ENCODE measurements at regions not wholly inside any gene's neighbourhood (a gene's known extent, or its start where the extent isn't known, plus 50 kb on each side); places are given as distances from the start of the nearest gene placed in this dataset.

- TF ChIP-seq HCFC1 (IDR thresholded peaks at IDR 0.05; ENCODE audit: low read depth, low read length): no peak
- no peak for TF ChIP-seq GATAD2A (CRISPR knock-in tag; IDR thresholded peaks at IDR 0.05)
- TF ChIP-seq HOXA9 (CRISPR knock-in tag; IDR thresholded peaks at IDR 0.05; ENCODE audit: borderline replicate concordance): no peak
- no peak for TF ChIP-seq XRCC5 (optimal IDR thresholded peaks at IDR 0.05; ENCODE audit: low read length)
- no peak for TF ChIP-seq FOSL2 (CRISPR knock-in tag; IDR thresholded peaks at IDR 0.05)
- no peak for TF ChIP-seq ZNF615 (CRISPR knock-in tag; IDR thresholded peaks at IDR 0.05; ENCODE audit: borderline replicate concordance)
- TF ChIP-seq IKZF1 (IDR thresholded peaks at IDR 0.05): no peak
- no peak for TF ChIP-seq GFI1 (CRISPR knock-in tag; IDR thresholded peaks at IDR 0.05; ENCODE audit: borderline replicate concordance)
- TF ChIP-seq ZBTB20 (CRISPR knock-in tag; IDR thresholded peaks at IDR 0.05; ENCODE audit: borderline replicate concordance, low read depth): no peak
- no peak for TF ChIP-seq RAD51 (IDR thresholded peaks at IDR 0.05; ENCODE audit: borderline replicate concordance)
- no peak for TF ChIP-seq ZNF704 (CRISPR knock-in tag; IDR thresholded peaks at IDR 0.05; ENCODE audit: borderline replicate concordance)
- no peak for TF ChIP-seq RFX3 (CRISPR knock-in tag; IDR thresholded peaks at IDR 0.05)
- TF ChIP-seq DMAP1 (CRISPR knock-in tag; IDR thresholded peaks at IDR 0.05): no peak
Measured at GRCh38 chr6:166770216-166771116, 143.4 kb upstream of the RPS6KA2 start (continued).

- intact Hi-C loops (cut with micrococcal nuclease; ENCODE audit: unreplicated experiment) (loop anchor here (5.0 kb wide), 1 partner anchor 1013 kb away; no protein-coding TSS in a partner anchor), in situ Hi-C loops (cut with HindIII; ENCODE audit: extremely low pct_ligation_motif_present, low pct_unique_long_range_greater_than_20kb) (no loop called here)
- DNase-seq (ENCODE audit: low spot score) (no peak), ATAC-seq (no peak), FAIRE-seq (no peak)
- WGBS (ENCODE audit: low lambda C conversion rate): 80% methylated on average over 7 of the region's 7 CpGs
- POLR2A ChIA-PET: no interaction called here
- no peak overlapping the region for H2AFZ ChIP-seq (ENCODE audit: low read length)
- no peak overlapping the region for H3K4me3 ChIP-seq (replicated peaks in 1 of 3; ENCODE audit: insufficient read depth in 1 of 3, low read depth in 2 of 3, low read length in 3 of 3)
- H3K9me3 ChIP-seq (ENCODE audit: low read length): no peaks in the 10 kb centered on the region
- no peaks in the 10 kb centered on the region; the same call in 1 of the 2 replicates for H4K20me1 ChIP-seq (ENCODE audit: insufficient read depth, low read length)
- no peaks in the 10 kb centered on the region for H3K36me3 ChIP-seq (replicated peaks in 1 of 2; ENCODE audit: control insufficient read depth in 1 of 2, insufficient read depth in 2 of 2, low read length in 2 of 2)
- no peaks in the 10 kb centered on the region for H3K79me2 ChIP-seq (ENCODE audit: insufficient read depth, low read length)
- BruUV-seq (replicated peaks): no TSS peak
- H3K4me1 ChIP-seq (ENCODE audit: insufficient read depth, low read length): peaks cover 8% of the 10 kb centered on the region
- no peak overlapping the region for H3K9ac ChIP-seq (ENCODE audit: insufficient read depth, low read depth, low read length)
- peaks cover 2 to 50% of the 10 kb centered on the region in 2 experiments; a peak in 3 of 5 replicates for H3K27me3 ChIP-seq (ENCODE audit: control insufficient read depth in 1 of 2, insufficient read depth in 2 of 2, low read length in 2 of 2)
- H3K27ac ChIP-seq (ENCODE audit: extremely low read length, insufficient read depth, low read length): no peak overlapping the region
- CTCF ChIA-PET (ENCODE audit: low intra/inter-chr PET ratio, low total read pairs): no interaction called here
- no peak overlapping the region for H3K4me2 ChIP-seq (ENCODE audit: low read depth, low read length)
- TF ChIP-seq FOXA1 (IDR thresholded peaks at IDR 0.05) (no peak), FOXA1 (CRISPR knock-in tag; IDR thresholded peaks at IDR 0.05) (no peak), ZFP36L2 (CRISPR knock-in tag; IDR thresholded peaks at IDR 0.05) (no peak), ZSCAN25 (CRISPR knock-in tag; IDR thresholded peaks at IDR 0.05) (no peak), ZMAT3 (CRISPR knock-in tag; conservative IDR thresholded peaks at IDR 0.05) (no peak), HMG20A (CRISPR knock-in tag; IDR thresholded peaks at IDR 0.05; ENCODE audit: borderline replicate concordance) (no peak), ZKSCAN1 (IDR thresholded peaks at IDR 0.05; ENCODE audit: low read length) (no peak), YEATS2 (CRISPR knock-in tag; IDR thresholded peaks at IDR 0.05; ENCODE audit: borderline replicate concordance) (no peak), KLF13 (CRISPR knock-in tag; IDR thresholded peaks at IDR 0.05) (no peak), KMT2B (CRISPR knock-in tag; IDR thresholded peaks at IDR 0.05) (no peak), SALL2 (CRISPR knock-in tag; IDR thresholded peaks at IDR 0.05) (no peak), ZFP82 (CRISPR knock-in tag; IDR thresholded peaks at IDR 0.05; ENCODE audit: borderline replicate concordance) (no peak), ZNF263 (CRISPR knock-in tag; IDR thresholded peaks at IDR 0.05) (no peak), YEATS4 (CRISPR knock-in tag; IDR thresholded peaks at IDR 0.05; ENCODE audit: borderline replicate concordance) (no peak)
Measured at GRCh38 chr6:166769648-166770047, 142.6 kb upstream of the RPS6KA2 start.

All from HepG2 (cell line).